HG03280 (cell line): ENCODE measurements at regions not wholly inside any gene's neighbourhood (a gene's known extent, or its start where the extent isn't known, plus 50 kb on each side); places are given as distances from the start of the nearest gene placed in this dataset.
"Not testable (repeated sequence)": the region's sequence is repeated elsewhere in the genome, so short reads cannot be mapped to it uniquely, and the experiment has no call there.

Experiments used
- ATAC-seq: cut with Tn5 transposase; IDR thresholded peaks from one replicate; pipeline ENCODE4 v1.9.1; 2021; ENCODE audit warnings: mild to moderate bottlenecking, moderate library complexity; ENCODE audit not compliant: unreplicated experiment

DNA sequence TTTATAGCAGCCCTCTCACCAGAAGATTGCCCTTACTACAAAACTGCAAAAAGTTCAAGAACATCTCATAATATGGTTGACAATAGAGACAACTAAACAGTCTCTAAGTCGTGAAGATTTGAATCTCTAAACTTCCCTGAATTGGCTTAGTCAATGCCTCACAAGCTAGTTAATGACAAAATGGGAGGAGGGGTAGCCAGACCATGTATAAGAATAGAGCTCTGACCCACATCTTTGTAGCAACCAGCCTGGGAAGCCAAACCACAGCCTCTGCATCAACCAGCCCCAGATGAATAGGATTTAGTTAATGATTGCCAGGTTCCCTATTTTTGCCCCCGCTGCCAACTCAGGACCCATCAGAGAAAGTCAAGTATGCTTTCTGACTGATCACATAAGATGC, 1265.9 kb upstream of the PCDH10 start:
- ATAC-seq = not testable (repeated sequence)

DNA sequence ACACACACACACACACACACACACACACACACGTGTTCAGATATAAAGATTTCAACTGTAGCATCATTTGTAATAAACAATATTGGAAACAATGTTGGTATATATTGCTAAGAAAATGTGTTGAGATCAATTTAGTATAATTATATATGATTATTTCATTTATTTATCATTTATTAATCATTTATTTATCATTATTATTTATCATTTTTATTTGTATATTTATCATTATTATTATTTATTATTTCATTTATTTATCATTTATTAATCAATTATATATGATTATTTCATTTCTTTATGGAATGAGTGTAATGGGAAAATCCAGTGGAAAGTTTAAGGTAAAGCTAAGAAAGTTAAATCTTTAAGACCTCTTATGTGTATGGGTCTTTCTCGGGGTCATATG, 1223.4 kb upstream of the PCDH10 start:
- ATAC-seq = not testable (repeated sequence)

DNA sequence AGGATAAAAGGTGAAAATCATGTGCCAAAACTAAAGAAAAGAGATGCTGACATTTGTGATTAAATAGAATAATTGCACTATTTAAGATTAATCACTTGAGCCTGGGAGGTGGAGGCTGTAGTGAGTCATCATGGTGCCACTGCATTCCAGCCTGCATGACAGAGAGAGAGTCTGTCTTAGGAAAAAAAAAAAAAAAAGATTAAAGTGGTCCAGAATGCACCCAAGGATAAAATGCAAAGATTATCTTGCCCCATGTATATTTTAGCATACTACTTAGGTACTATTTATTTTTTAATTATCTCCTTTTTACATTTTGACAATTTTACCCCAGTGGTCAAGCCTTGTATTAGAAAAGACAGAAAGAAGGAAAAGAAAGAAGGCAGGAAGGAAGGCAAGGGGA, 1181.4 kb upstream of the PCDH10 start:
- ATAC-seq = not testable (repeated sequence)

DNA sequence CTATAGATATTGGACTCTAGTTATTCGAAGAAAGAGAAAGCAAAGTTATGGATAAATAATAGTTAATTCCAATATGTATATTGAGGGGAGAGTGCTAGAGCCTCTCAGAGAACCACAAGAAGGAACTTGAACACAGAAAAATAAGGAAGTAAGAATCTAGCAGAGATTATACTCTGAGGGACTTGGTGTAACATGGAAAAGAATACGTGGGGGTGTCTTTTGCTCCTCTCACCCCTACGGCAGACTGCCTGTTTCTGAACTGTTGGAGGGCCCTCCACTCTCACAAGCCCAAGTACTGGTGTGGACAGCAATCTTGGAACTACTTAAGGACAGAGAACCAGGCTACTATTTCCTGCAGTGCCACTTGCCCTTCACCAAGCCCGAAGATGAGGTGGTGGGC, 1174.4 kb upstream of the PCDH10 start:
- no peak for ATAC-seq

DNA sequence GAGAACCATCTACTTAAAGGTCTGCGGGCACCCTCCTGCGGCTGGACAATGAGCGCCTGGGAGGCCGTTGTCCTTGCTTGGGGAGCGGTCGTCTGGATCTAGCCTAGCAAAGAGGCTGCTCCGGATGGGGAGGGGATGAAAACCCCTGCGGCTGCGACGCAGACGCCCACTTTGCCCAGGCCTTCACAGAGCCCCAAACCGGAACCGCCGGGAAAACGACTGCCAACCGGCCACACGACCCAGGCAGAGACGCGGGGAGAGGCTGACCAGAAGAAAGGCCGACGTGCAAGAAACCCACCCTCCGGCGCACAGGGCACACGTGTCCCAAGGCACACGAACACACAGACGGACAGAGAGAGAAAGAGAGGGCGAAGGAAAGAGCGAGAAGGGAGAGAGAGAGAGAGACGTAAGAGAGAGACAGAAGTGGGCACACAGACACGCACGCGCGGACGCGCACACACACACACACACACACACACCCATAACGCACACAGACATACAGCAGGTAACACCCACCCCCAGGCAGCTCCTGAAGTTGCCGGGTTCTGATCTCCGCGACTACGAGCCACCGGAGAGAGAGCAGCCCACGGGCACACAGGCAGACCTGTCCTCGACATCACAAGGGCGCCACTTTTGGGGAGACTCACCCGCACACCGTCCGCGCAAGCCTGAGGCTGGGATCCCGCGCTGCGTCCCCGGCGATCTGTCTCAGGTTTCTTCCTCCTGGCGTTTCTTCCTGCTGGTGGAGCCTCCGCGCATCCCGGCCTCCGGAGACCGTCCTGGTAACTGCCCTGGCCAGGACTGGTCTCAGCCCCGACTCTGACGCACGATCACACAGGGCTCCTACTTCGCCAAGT, 1173.6 kb upstream of the PCDH10 start:
- not testable (repeated sequence) for ATAC-seq

DNA sequence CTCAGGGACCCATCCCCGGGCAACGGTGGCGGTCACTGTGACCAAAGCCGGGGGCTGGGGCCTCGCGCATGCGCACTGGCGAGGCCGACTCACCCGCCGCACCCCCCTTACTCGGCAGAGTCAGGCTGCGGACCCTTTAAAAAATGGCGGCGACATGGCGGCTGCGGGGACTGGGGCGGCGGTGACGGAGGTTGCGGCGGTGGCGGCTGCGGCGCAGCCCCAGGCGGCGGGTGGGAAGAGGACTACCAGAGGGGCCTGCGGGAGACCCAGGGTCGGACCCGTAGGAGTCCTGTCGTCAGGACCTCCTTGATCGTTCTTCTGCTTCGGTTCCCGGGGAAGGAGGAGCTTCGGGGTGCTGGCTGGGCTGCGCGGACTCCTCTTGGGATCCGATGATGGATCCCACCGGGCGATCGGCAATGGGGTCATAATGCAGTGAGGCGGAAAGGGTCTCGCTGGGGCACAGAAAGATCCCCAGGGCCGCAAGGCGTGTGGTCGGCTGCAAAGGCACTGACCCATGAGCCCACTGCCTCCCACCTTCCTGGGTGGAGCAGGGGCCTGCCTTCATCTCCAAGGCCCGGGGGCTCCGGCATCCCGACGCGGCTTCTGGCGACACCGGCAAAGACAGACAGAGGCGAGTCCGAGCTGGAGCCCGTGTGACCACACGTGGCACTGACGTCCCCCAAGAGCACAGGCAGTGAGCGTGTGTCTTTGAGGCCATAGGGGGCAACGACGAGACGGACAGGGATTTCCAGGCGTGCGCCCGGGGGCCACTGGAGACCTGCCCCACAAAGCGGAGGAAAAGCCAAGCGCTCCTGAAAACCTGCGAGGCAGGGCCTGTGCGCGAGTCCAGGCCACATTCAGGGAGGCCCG, 1172.7 kb upstream of the PCDH10 start:
- not testable (repeated sequence) for ATAC-seq

DNA sequence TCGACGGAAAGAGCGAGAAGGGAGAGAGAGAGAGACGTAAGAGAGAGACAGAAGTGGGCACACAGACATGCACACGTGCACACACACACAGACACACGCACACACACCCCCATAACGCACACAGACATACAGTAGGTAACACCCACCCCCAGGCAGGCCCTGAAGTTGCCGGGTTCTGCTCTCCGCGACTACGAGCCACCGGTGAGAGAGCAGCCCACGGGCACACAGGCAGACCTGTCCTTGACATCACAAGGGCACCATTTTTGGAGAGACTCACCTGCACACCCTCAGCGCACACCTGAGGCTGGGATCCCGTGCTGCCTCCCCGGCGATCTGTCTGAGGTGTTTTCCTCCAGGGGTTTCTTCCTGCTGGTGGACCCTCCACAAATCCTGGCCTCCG, 1171.0 kb upstream of the PCDH10 start:
- no peak for ATAC-seq

DNA sequence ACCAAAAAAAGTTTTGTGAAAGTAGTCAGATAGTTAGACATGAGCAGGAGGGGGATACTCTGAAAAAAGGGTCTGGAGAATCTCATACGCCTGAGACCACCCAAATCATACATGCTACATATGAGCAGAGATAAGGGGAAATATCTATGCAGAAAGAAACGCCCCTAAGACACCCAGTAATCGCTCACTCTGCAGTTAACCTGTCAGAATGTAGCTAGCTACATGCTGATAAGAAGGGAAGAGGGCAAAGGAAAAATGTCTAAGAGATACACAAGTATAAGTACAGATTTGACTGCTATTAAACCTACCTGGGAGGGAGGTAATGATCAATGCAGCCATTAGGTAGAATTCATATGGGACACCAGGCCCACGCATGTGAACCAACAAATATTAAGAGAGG, 1159.5 kb upstream of the PCDH10 start:
- ATAC-seq = no peak

DNA sequence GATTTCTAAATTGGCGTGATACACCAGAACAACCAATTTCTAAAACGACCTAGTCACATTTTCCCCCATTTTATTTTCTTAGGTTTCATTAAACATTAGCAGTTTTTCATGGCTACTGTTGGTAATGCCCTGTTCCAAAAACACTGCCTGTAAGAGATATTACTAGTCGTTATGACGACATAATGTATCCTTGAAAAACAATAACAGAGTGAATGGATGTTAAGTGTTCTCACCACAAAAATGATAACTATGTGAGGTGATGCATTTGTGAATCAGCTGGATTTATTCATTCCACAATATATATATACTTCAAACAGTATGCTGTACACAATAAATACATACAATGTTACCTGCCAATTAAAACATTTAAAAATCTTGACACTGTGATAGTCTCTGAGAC, 1147.6 kb upstream of the PCDH10 start:
- ATAC-seq = no peak

DNA sequence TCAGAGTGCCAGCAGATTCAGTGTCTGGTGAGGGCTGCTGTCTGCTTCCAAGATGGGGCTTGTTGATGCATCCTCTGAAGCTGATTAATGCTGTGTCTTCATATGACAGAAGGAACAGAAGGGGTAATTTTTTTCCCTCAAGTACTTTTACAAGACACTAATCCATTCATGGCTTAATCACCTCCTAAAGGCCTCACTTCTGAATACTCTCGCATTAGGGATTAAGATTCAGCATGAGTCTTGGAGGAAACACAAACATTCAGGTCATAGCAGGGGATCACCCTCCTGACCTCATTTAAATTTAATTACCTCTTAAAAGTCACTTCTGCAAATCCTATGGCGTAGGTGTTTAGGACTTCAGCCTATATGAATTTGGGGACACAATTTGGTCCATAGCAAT, 1145.5 kb upstream of the PCDH10 start:
- no peak for ATAC-seq

DNA sequence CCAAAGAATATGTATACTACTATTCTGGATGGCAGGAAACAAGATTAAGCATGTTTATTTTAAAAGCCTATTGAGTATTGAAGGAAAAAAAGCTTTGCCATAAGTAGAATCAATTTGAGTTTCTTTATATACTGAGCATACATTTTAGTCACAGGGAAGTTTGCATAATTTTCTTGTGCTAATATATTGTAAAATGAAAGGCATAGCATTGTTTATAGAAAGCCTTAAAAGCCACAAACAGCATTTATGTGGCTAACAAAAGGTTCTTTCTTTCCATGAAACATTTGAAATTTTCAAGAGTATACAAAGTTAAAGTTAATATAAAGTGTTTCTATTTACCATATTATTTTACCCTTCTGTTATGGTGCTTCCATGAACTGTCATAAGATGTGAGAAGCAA, 1133.8 kb upstream of the PCDH10 start:
- ATAC-seq = no peak

DNA sequence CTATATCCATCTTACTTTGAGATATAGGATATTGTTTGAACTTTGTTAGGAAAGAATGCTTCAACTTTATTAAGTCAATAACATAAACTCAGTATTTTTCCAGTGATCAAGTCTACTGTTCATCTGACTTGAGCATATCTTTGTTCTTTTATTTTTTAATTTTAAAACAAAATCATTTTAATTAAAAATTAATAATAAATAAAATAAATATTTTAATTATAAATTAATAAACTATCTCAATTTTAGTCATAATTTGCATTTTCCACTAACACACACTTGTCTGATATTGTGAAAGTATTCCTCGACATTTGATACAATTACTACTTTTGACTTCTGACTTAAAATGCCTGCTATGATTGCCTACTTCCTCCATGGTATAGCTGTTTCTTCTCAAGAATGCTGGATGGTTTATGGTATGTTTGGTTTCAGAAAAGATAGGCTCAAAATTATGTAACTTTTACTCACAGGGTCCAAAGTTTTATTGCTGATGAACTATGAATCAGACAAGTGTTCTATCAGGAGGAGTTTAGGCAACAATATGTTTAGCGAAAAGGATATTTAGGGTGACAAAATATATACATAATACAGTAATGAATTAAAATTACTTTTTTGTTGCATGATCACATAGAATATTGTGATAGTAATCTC, 1132.3 kb upstream of the PCDH10 start:
- no peak for ATAC-seq

DNA sequence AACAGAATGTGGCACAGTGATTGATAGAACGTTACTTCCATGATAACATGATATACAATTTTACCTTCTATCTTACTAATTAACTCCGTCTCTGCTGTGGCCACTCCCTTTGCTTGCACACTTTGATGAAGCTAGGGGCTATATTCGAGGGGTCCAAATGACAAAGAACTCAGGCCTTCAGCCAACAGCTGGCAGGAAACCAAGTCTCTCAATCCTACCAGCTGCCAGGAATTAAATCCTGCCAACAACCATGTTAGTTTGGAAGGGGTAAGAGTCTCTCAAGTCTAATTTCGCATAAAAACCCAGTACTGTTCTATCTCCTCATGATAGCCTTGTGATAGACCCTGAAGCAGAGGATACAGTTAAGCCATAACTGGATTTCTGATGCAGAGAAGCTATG, 1122.9 kb upstream of the PCDH10 start:
- ATAC-seq = no peak

DNA sequence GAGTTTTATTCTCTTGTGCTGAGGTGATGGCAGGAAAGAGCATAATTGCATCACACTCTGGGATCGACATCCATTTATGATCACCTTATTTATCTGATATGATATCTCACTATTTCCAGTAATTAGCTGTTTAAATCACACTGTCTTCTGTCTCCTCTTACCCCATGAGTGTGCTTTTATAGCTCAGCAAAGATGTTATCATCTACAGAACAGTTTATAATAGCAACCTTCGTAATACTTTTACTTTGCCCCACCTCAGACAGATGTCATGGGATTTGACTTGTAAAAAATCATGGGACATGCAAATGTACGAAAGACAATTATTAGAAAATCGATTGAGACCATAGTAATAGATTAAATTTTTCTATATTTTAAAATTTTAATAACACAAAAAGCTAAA, 1122.3 kb upstream of the PCDH10 start:
- no peak for ATAC-seq

DNA sequence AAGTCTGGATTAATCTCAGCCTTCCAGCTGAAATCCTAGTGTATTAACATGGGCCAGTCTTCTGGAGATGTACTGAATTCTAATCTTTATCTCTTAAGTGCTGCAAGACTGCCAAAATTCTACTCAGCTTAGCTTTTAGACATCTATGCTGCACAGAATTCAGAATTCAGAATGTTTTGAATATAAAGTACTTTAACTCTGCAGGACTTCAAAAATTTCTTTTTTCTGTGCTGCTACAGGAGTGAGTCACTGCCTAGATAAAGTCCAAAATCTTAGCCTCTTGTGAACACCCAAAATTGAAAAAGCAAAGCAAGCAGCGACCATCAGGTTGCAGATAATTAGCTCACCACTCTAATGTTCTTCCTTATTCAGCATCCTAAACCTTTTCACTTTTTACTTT, 1092.6 kb upstream of the PCDH10 start:
- ATAC-seq = no peak

DNA sequence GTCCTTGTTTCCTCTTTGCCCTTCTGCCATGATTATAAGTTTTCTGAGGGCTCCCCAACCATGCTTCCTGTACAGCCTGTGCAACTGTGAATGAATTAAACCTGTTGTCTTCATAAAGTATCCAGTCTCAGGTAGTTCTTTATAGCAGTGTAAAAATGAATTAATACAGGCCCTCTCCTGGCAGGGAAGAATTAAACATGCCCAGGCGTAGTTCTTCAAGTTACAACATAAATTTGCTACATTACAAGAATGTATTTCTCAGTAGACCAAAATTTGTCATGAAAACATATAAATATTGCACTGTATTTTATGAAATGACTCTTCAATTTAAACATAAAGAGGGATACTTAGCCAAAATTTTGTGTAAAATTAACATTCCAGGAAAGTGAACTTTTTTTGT, 1089.9 kb upstream of the PCDH10 start:
- no peak for ATAC-seq

DNA sequence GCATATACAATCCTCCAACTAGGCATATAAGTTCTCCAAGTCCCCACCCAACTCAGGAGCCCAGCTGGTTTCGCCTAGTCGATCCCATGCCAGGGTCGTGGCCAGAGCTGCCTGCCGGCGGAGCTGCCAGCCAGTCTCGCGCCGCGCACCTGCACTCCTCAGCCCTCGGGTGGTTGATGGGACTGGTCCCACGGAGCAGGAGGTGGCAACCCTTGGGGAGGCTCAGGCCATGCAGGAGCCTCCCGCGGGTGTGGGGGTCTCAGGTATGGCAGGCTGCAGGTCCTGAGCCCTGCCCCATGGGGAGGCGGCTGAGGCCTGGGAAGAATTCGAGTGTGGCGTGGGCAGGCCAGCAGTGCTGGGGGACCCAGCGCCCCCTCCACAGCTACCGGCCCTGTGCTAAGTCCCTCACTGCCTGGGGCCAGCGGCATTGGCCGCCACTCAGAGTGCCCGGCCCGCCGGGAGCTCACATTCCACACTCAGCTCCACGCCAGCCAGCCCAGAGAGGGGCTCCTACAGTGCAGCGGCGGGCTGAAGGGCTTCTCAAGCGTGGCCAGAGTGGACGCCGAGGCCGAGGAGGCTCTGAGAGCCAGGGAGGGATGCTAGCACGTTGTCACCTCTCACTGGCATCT, 1086.4 kb upstream of the PCDH10 start:
- no peak for ATAC-seq

DNA sequence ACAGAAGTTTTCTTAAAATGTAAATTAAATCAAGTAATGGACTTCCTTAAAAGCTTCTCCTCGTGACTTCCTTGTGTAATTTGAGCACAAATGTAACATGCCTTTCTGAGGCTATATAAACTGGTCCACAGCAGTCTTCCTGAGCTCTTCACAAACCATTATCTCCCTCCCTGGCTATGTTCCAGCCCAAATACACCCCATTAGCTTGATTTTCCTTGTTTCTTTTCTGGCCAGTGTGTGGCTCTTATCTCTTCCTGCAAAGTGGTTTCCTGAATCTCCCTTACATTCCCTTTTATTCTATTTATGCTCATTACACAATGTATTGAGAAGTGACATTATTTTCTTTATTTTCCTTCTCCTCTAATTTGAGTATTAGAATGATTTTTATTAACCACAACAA, 1085.3 kb upstream of the PCDH10 start:
- no peak for ATAC-seq

DNA sequence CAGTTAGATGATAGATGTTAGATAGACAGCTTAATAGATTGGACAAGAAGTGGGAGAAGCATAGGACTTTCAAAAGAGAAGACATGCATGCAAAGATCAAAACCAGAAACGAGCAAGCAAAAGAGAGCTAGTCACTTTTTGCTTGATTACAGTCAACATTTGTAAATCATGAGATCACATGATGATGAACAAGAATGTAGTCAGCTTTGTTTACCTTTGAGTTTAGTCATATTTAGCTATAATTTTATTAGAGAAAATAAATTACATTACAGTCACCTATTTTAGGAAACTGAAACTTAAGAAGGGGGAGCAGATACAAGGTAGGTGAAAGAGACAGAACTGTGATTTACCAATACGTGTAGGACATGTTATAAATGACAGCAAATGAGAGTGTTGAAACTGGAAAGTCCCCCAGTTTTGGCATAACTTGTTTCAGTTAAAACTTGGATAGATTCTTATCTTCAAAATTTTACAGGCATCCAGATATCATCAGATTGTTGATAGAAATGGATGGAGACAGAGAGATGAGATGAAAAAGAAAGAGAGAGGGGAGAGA, 1083.1 kb upstream of the PCDH10 start:
- ATAC-seq = no peak

DNA sequence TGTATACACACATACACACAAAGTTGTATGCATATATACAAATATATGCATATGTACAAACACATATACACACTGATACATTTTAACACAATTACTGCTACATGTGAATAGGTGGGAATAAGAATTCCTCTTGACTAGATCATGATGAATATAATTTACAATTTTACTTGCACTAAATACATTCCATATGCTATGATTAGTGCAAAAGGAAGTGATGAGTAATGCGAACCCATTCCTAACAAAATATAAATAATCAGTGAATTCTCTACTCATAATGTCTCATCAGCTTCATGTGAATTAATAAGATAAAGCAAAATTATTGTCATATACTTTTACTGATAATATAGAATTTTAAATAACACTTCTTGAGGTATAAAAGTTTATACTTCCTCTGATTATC, 1077.3 kb upstream of the PCDH10 start:
- no peak for ATAC-seq

DNA sequence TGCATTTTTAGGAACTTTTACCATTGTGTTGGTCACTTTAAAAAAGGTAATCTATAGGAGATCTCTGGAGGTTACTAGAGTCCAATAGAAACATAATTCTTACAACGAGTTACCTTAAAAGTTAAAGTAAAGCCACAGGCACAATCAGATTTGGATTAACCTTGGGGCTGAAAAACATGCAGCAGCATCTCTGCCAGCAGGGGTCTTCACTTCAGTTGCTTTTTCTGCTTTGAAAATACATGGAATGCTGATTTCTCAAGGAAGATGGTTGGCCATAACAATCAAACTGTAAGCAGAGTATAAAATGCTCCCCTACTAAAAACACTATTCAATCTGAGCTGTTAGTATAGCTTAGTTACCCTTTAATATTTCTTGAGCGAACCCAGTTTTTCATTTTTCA, 1072.3 kb upstream of the PCDH10 start:
- ATAC-seq = no peak
